HG03025 (cell line): ENCODE measurements at regions not wholly inside any gene's neighbourhood (a gene's known extent, or its start where the extent isn't known, plus 50 kb on each side); places are given as distances from the start of the nearest gene placed in this dataset.

Experiments used
- ATAC-seq: cut with Tn5 transposase; IDR thresholded peaks from one replicate; pipeline ENCODE4 v1.9.1; 2021; ENCODE audit warnings: mild to moderate bottlenecking, moderate library complexity; ENCODE audit not compliant: unreplicated experiment, low FRiP score

- ATAC-seq: no peak
Measured at GRCh38 chr7:98679741-98680140, 62.7 kb downstream of the NPTX2 start.

- ATAC-seq: no peak
Measured at GRCh38 chr7:98681511-98681910, 64.4 kb downstream of the NPTX2 start.

GRCh38 chr7:98681951-98682350 is 64.9 kb downstream of the NPTX2 start:
- no peak for ATAC-seq

GRCh38 chr7:98683514-98683913 is 66.4 kb downstream of the NPTX2 start:
- ATAC-seq: no peak

- ATAC-seq: no peak
Measured at GRCh38 chr7:98685541-98685940, 68.5 kb downstream of the NPTX2 start.

- no peak for ATAC-seq
Measured at GRCh38 chr7:98686466-98687080, 69.5 kb downstream of the NPTX2 start.

GRCh38 chr7:98687111-98687751 is 70.1 kb downstream of the NPTX2 start:
- ATAC-seq: no peak

- no peak for ATAC-seq
Measured at GRCh38 chr7:98691619-98692018, 74.5 kb downstream of the NPTX2 start.

GRCh38 chr7:98697083-98697482 is 80.0 kb downstream of the NPTX2 start:
- no peak for ATAC-seq

GRCh38 chr7:98697485-98698240 is 80.6 kb downstream of the NPTX2 start:
- no peak for ATAC-seq

- no peak for ATAC-seq
Measured at GRCh38 chr7:98698976-98699375, 81.9 kb downstream of the NPTX2 start.

GRCh38 chr7:98700533-98700932 is 83.4 kb downstream of the NPTX2 start:
- no peak for ATAC-seq

- no peak for ATAC-seq
Measured at GRCh38 chr7:98701372-98701771, 84.3 kb downstream of the NPTX2 start.

- no peak for ATAC-seq
Measured at GRCh38 chr7:98702021-98702420, 84.9 kb downstream of the NPTX2 start.

GRCh38 chr7:98703916-98704315 is 86.8 kb downstream of the NPTX2 start:
- ATAC-seq: no peak

GRCh38 chr7:98705626-98706025 is 88.5 kb downstream of the NPTX2 start:
- ATAC-seq: no peak

- no peak for ATAC-seq
Measured at GRCh38 chr7:98707076-98707475, 90.0 kb downstream of the NPTX2 start.

- ATAC-seq: no peak
Measured at GRCh38 chr7:98711945-98712344, 94.9 kb downstream of the NPTX2 start.

GRCh38 chr7:98713165-98713810 is 96.2 kb downstream of the NPTX2 start:
- ATAC-seq: no peak

- ATAC-seq: no peak
Measured at GRCh38 chr7:98719396-98719795, 102.3 kb downstream of the NPTX2 start.

- no peak for ATAC-seq
Measured at GRCh38 chr7:98722402-98722801, 105.3 kb downstream of the NPTX2 start.
